ENCODE measurements at regions not wholly inside any gene's neighbourhood (a gene's known extent, or its start where the extent isn't known, plus 50 kb on each side); places are given as distances from the start of the nearest gene placed in this dataset.

GRCh38 chr7:35512716-35513115, 182.2 kb downstream of the HERPUD2 start:
- in situ Hi-C loops (cut with MboI; ENCODE audit: low pct_unique_long_range_greater_than_20kb in 2 of 9, low sequenced_read_pairs in 9 of 9, unreplicated experiment in 9 of 9): loop anchor here in 1 of 9 experiments (25.0 kb wide), 2 partner anchors 325 to 450 kb away; no protein-coding TSS in a partner anchor
- H3K27ac ChIP-seq: no peak overlapping the region
- WGBS, 10 experiments: 10 to 79% (median 31%) methylated on average over 1 to 5 of the region's 5 CpGs; no CpG with 5 or more reads in 1 of the 10 experiments
- no peak for ATAC-seq (replicated peaks in 6 of 8)
- no peaks in the 10 kb centered on the region for H3K4me1 ChIP-seq (replicated peaks in 1 of 2)
- H3K4me3 ChIP-seq: no peak overlapping the region

GRCh38 chr7:35508623-35509400, 186.1 kb downstream of the HERPUD2 start:
- in situ Hi-C loops (cut with MboI; ENCODE audit: low pct_unique_long_range_greater_than_20kb in 2 of 9, low sequenced_read_pairs in 9 of 9, unreplicated experiment in 9 of 9): loop anchor here in 1 of 9 experiments (25.0 kb wide), 2 partner anchors 322 to 447 kb away; no protein-coding TSS in a partner anchor
- H3K4me3 ChIP-seq: no peak overlapping the region
- 0 to 100% (median 87%) methylated on average over 1 to 3 of the region's 3 CpGs; no CpG with 5 or more reads in 1 of the 10 experiments for WGBS, 10 experiments
- ATAC-seq (replicated peaks in 6 of 8): peak in 1 of 8 experiments; percentile 17
- no peak overlapping the region for H3K27ac ChIP-seq
- H3K4me1 ChIP-seq (replicated peaks in 1 of 2): peaks cover 17% of the 10 kb centered on the region in 2 donors

- H3K27ac ChIP-seq: no peak overlapping the region
- WGBS, 10 experiments: 0 to 53% (median 19%) methylated on average over 1 to 6 of the region's 7 CpGs; no CpG with 5 or more reads in 3 of the 10 experiments
- in situ Hi-C loops (cut with MboI; ENCODE audit: low pct_unique_long_range_greater_than_20kb in 2 of 9, low sequenced_read_pairs in 9 of 9, unreplicated experiment in 9 of 9): loop anchor here in 1 of 9 experiments (25.0 kb wide), 2 partner anchors 318 to 443 kb away; no protein-coding TSS in a partner anchor
- peaks cover 17% of the 10 kb centered on the region in 2 donors for H3K4me1 ChIP-seq (replicated peaks in 1 of 2)
- peak in 5 of 8 experiments; percentile 43 to 79 (median 53) for ATAC-seq (replicated peaks in 6 of 8)
- H3K4me3 ChIP-seq: no peak overlapping the region
Measured at GRCh38 chr7:35505066-35505465, 189.9 kb downstream of the HERPUD2 start.

- ATAC-seq (replicated peaks in 6 of 8): no peak
- H3K27ac ChIP-seq: no peak overlapping the region
- WGBS, 10 experiments: 17 to 100% (median 75%) methylated on average over 1 to 5 of the region's 5 CpGs; no CpG with 5 or more reads in 3 of the 10 experiments
- peaks cover 17% of the 10 kb centered on the region in 2 donors for H3K4me1 ChIP-seq (replicated peaks in 1 of 2)
- in situ Hi-C loops (cut with MboI; ENCODE audit: low pct_unique_long_range_greater_than_20kb in 2 of 9, low sequenced_read_pairs in 9 of 9, unreplicated experiment in 9 of 9): loop anchor here in 1 of 9 experiments (25.0 kb wide), 2 partner anchors 317 to 442 kb away; no protein-coding TSS in a partner anchor
- no peak overlapping the region for H3K4me3 ChIP-seq
Measured at GRCh38 chr7:35504365-35504764, 190.6 kb downstream of the HERPUD2 start.

GRCh38 chr7:35501681-35502080, 193.3 kb downstream of the HERPUD2 start:
- Histone ChIP-seq H3K27ac (no peak overlapping the region), H3K4me1 (replicated peaks in 1 of 2) (peaks cover 17% of the 10 kb centered on the region in 2 donors), H3K4me3 (no peak overlapping the region)
- WGBS, 10 experiments: 25 to 100% (median 71%) methylated on average over 1 to 3 of the region's 3 CpGs; no CpG with 5 or more reads in 3 of the 10 experiments
- in situ Hi-C loops (cut with MboI; ENCODE audit: low pct_unique_long_range_greater_than_20kb in 2 of 9, low sequenced_read_pairs in 9 of 9, unreplicated experiment in 9 of 9): loop anchor here in 1 of 9 experiments (25.0 kb wide), 2 partner anchors 314 to 439 kb away; no protein-coding TSS in a partner anchor
- no peak for ATAC-seq (replicated peaks in 6 of 8)

DNA sequence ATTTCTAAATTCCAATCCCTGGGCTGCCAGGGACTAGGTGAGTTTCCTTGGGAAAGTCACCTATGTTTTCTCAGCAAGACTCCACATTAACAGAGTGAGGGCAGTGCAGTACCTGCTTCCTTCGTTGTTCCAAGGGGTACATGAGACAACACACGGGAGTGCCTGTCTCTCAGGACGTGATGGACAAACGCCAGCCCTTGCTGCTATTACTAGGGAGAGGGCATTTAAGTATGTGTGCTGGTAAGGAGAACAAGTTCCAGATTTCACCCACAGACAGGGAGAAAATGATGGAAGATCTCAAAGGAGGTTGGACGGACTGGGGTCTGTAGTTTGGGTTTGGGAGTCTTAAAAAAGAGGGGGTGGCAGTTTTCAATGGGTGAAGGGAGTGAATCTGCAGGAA, 195.7 kb downstream of the HERPUD2 start:
- in situ Hi-C loops (cut with MboI; ENCODE audit: low pct_unique_long_range_greater_than_20kb in 2 of 9, low sequenced_read_pairs in 9 of 9, unreplicated experiment in 9 of 9): no loop called here
- Histone ChIP-seq H3K27ac (no peak overlapping the region), H3K4me3 (no peak overlapping the region), H3K4me1 (replicated peaks in 1 of 2) (peaks cover 5 to 7% of the 10 kb centered on the region in 2 donors)
- no peak for ATAC-seq (replicated peaks in 6 of 8)
- 10 to 100% (median 70%) methylated on average over 2 to 5 of the region's 5 CpGs; no CpG with 5 or more reads in 1 of the 10 experiments for WGBS, 10 experiments

DNA sequence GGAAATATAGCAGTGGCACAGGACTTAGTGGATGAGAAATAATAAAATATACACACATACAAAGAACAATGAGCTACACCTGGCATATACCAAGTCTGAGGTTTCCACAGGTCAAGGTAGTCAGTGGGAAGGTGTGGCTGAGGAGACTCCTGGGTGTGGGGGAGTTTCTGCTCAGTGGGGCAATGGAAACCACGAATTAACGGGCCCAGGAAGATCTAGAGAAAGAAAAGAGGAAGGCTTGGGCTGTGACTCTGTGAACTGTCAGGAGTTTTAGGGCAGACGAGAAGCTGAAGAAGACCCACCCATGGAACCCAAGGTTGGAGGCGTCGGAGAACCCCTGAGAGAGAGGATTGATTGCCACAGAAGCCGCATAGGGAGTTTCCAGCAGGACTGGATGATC, 196.5 kb downstream of the HERPUD2 start:
- in situ Hi-C loops (cut with MboI; ENCODE audit: low pct_unique_long_range_greater_than_20kb in 2 of 9, low sequenced_read_pairs in 9 of 9, unreplicated experiment in 9 of 9): no loop called here
- 0 to 100% (median 62%) methylated on average over 3 to 5 of the region's 6 CpGs; no CpG with 5 or more reads in 6 of the 10 experiments for WGBS, 10 experiments
- Histone ChIP-seq H3K4me1 (replicated peaks in 1 of 2) (peaks cover 3 to 5% of the 10 kb centered on the region in 2 donors), H3K27ac (no peak overlapping the region), H3K4me3 (no peak overlapping the region)
- no peak for ATAC-seq (replicated peaks in 6 of 8)

DNA sequence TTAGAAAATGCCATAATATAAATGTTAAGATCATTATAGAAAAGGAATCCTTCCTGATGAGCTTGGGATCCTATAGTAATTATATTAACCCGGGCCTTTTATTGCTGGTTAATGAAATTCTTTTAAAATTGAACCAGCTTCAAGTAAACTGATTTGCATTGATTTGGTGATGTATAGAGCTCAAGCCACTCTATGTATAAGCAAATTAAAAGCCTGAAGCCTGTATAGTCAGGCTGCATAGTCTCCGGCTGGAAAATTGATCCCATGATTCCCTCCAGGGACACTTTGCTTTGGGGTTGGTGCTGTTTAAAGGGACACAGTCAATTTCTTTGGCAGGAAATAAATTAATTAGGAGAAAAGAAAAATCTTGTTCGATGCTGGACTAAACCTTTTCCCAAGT, 199.1 kb downstream of the HERPUD2 start:
- in situ Hi-C loops (cut with MboI; ENCODE audit: low pct_unique_long_range_greater_than_20kb in 2 of 9, low sequenced_read_pairs in 9 of 9, unreplicated experiment in 9 of 9): no loop called here
- WGBS, 10 experiments: 6 to 100% (median 59%) methylated on average over 1 to 3 of the region's 3 CpGs; no CpG with 5 or more reads in 1 of the 10 experiments

GRCh38 chr7:35495377-35495776, 199.6 kb downstream of the HERPUD2 start:
- Histone ChIP-seq H3K27ac (no peak overlapping the region), H3K4me1 (replicated peaks in 1 of 2) (peaks cover 3 to 5% of the 10 kb centered on the region in 2 donors), H3K4me3 (no peak overlapping the region)
- no peak for ATAC-seq (replicated peaks in 6 of 8)
- WGBS, 10 experiments: 0 to 75% (median 50%) methylated on average over 1 to 2 of the region's 2 CpGs; no CpG with 5 or more reads in 2 of the 10 experiments
- in situ Hi-C loops (cut with MboI; ENCODE audit: low pct_unique_long_range_greater_than_20kb in 2 of 9, low sequenced_read_pairs in 9 of 9, unreplicated experiment in 9 of 9): no loop called here

More for the DNA sequence above, 199.1 kb downstream of the HERPUD2 start:
- Histone ChIP-seq H3K4me1 (replicated peaks in 1 of 2) (peaks cover 3 to 5% of the 10 kb centered on the region in 2 donors), H3K4me3 (no peak overlapping the region), H3K27ac (no peak overlapping the region)
- peak in 1 of 8 experiments; percentile 57 for ATAC-seq (replicated peaks in 6 of 8)

DNA sequence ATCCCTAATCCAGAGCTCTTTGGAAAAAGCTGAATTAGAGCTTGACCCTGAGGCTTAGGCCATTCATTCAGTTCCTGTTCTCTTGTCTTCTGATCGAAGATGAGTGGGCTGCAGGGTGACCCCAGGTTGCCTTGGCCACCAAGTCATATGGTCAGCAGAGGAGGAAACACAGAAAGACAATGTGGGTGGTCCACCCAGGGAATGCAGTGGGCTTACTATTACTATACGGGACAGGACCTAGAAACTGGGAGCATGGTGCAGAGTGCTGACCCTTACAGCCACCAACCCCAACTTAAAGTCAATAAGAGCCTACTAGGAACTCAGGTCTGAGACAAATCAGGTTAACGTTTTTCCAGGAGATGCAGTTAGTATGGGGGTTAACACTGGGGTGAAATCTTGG, 200.5 kb downstream of the HERPUD2 start:
- in situ Hi-C loops (cut with MboI; ENCODE audit: low pct_unique_long_range_greater_than_20kb in 2 of 9, low sequenced_read_pairs in 9 of 9, unreplicated experiment in 9 of 9): no loop called here
- H3K27ac ChIP-seq: no peak overlapping the region
- WGBS, 10 experiments: 0 to 88% (median 33%) methylated on average over 1 to 3 of the region's 3 CpGs; no CpG with 5 or more reads in 3 of the 10 experiments
- no peak for ATAC-seq (replicated peaks in 6 of 8)
- peaks cover 3 to 5% of the 10 kb centered on the region in 2 donors for H3K4me1 ChIP-seq (replicated peaks in 1 of 2)
- H3K4me3 ChIP-seq: no peak overlapping the region

- in situ Hi-C loops (cut with MboI; ENCODE audit: low pct_unique_long_range_greater_than_20kb in 2 of 9, low sequenced_read_pairs in 9 of 9, unreplicated experiment in 9 of 9): no loop called here
- ATAC-seq (replicated peaks in 6 of 8): no peak
- H3K4me1 ChIP-seq (replicated peaks in 1 of 2): peaks cover 3 to 5% of the 10 kb centered on the region in 2 donors
- 18 to 95% (median 78%) methylated on average over 3 to 14 of the region's 19 CpGs; no CpG with 5 or more reads in 1 of the 10 experiments for WGBS, 10 experiments
- no peak overlapping the region for H3K4me3 ChIP-seq
- H3K27ac ChIP-seq: no peak overlapping the region
Measured at GRCh38 chr7:35492451-35493175, 202.3 kb downstream of the HERPUD2 start.

DNA sequence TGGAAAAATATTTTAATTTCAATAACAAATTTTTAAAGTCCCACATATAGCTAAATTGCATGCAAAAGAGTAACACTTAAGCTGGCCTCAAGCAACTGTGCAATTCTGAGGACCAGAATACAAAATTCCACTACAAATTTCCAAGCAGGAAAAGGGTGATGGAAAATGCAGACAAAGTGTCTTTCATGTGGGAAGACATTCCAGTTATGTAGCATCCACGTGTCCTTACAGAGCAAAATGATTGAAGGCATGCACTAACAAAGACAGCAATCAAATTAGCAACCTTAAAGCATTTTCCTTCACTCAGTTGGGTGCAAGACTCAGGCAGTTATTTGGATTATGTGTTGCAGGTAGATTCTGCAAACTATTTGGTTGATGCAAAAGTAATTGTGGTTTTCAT, 203.7 kb downstream of the HERPUD2 start:
- Histone ChIP-seq H3K4me1 (replicated peaks in 1 of 2) (peaks cover 3 to 5% of the 10 kb centered on the region in 2 donors), H3K27ac (no peak overlapping the region), H3K4me3 (no peak overlapping the region)
- WGBS, 10 experiments: 0 to 100% (median 38%) methylated on average over 1 of the region's 1 CpG; no CpG with 5 or more reads in 4 of the 10 experiments
- ATAC-seq (replicated peaks in 6 of 8): no peak
- in situ Hi-C loops (cut with MboI; ENCODE audit: low pct_unique_long_range_greater_than_20kb in 2 of 9, low sequenced_read_pairs in 9 of 9, unreplicated experiment in 9 of 9): no loop called here

DNA sequence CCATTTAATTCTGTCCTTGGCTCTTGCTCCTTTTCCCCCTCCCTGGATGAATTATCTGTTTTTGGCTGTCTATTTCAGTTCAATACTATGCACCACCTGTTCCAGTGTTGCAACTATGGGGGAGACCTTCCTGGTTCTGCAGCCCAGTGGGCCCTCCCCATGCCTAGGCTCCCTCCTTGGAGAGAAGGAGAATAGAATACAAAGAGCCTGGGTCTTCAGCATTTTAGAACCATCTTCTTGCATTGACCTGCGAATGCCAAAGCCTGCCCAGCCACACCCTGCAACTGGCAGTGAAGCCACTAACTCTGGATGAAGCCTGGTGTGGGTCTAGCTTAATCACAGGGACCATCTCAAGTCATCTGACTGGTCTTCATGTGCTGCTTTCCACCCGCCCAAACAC, 207.1 kb downstream of the HERPUD2 start:
- in situ Hi-C loops (cut with MboI; ENCODE audit: low pct_unique_long_range_greater_than_20kb in 2 of 9, low sequenced_read_pairs in 9 of 9, unreplicated experiment in 9 of 9): no loop called here
- WGBS, 10 experiments: 14 to 90% (median 76%) methylated on average over 1 to 2 of the region's 2 CpGs; no CpG with 5 or more reads in 5 of the 10 experiments
- no peak overlapping the region for H3K4me3 ChIP-seq
- no peak overlapping the region for H3K27ac ChIP-seq
- H3K4me1 ChIP-seq (replicated peaks in 1 of 2): peaks cover 5% of the 10 kb centered on the region in 2 donors
- ATAC-seq (replicated peaks in 6 of 8): no peak
